HG03097 (cell line): ENCODE measurements at regions not wholly inside any gene's neighbourhood (a gene's known extent, or its start where the extent isn't known, plus 50 kb on each side); places are given as distances from the start of the nearest gene placed in this dataset.
"Not testable (repeated sequence)": the region's sequence is repeated elsewhere in the genome, so short reads cannot be mapped to it uniquely, and the experiment has no call there.

Experiments
- ATAC-seq: cut with Tn5 transposase; IDR thresholded peaks from one replicate; pipeline ENCODE4 v1.9.1; 2021; ENCODE audit not compliant: unreplicated experiment, low FRiP score

GRCh38 chr3:158882445-158882844 is 80.6 kb downstream of the MFSD1 start:
- no peak for ATAC-seq

DNA sequence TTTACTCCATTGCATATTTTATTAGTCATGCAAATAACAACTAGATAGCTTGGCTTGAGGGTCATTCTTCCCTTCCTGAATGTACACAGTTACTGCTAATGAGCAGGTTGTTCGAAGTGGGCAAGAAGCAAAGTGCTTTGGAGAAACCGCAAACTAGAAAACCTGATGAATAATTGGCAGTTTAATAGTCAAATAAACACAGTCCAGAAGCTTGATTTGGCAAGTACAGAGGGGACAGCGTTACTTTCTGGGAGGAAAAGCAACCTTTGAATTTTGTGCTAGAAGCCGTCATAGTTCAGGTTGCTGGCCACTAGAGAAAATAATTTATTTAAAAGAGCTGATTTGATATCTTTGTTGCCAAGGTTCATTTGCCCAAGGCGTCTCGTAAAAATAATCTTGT is 94.9 kb downstream of the MFSD1 start:
- ATAC-seq: no peak

DNA sequence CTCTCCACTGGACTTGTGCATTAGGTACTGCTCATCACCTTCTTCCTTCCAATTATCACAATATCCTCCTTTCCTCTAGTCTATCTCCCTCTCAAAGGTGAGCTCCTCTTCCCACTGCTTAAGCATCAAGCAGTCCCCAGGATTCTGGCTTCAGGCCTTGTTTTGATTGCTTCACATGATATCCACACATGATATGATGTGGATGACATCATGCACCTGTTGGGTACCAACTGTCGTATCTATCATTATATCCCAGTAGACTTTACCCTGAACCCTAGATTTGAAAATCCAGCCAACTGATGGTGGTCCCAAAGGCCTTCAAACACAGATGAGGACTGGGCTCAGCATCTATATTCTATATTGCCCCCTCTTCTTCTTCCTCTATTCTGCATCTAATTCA is 104.9 kb downstream of the MFSD1 start:
- no peak for ATAC-seq

DNA sequence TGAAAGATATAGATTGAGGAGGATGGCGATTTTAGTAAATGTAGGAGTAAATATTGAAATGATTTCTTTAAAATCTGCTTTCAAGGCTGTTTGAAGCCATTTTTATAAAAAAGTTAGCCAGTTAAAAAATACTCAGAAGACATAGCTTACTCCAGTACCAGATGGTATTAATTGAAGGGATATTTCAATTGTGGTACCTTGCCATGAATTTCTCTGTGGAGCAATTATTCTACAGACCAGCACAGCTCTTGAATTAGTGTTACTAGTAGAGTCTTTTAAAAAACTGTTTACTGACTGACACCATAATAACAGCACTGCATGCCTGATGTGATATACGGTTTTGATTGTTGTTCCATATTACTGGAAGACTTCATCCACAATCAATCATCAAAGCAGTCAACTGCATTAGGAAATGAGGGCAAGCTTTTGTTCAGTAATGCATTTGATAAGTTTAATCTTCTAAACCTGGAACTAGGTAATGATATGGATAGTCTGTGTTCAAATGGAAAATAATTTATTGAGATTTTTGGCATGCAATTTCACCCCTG is 106.4 kb downstream of the MFSD1 start:
- ATAC-seq: no peak

DNA sequence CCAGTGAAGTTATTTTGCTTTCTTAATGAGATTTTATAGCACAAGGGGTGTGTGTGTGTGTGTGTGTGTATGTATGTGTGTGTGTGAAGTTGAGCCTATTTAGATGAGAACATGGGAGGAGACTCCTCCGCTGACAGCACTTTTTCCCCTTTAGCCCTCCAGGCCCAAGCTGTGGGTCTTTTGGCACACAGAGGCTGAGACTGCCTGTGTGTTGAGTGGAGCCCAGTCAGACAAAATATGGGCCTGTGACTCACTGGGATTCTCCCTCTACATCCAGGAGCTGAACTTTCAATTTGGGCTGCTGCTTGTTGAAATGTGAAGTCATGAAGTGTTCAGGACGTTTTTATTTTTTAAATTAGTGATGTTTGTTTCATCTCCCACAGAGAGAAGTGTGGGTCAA is 108.0 kb downstream of the MFSD1 start:
- no peak for ATAC-seq

DNA sequence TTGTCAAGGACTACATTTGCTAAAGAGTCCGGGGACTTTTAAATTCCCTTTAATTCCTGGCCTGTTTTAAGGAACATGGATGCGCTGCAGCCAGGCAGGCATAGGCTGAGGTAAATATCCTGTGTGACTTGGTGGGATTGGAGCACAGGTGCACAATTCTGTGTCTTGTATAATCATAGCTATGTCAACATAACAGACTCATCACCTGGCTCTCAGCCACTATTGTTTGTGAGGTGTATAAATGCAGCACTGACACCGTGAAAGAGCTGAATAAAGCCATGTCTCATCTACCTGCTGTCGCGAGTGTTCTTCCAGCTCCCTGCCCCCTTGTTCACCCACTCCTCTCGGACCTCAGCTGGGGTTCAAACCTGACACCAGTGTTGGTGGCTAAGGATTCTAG is 109.7 kb downstream of the MFSD1 start:
- ATAC-seq: no peak

- no peak for ATAC-seq
Measured at GRCh38 chr3:158912188-158912587, 110.3 kb downstream of the MFSD1 start.

DNA sequence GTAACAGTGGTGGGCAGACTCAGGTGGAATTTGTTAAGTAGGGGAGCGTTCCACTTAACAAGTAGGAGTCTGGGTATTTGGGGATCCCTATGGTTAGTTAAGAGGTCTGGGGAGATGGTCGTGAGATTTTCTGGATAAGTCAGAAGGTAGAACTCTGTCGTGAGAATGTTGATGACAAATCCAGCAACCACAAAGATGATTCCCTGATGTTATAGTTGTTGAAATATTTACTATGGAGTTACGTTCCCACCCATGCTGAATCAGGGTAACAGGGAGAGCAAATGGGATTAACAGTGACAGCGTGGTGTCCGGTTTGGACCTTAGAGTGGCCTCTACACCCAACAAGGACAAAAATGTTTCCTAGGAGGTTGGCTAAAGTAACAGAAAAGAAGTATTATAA is 110.8 kb downstream of the MFSD1 start:
- no peak for ATAC-seq

- ATAC-seq: no peak
Measured at GRCh38 chr3:158916111-158916510, 114.3 kb downstream of the MFSD1 start.

DNA sequence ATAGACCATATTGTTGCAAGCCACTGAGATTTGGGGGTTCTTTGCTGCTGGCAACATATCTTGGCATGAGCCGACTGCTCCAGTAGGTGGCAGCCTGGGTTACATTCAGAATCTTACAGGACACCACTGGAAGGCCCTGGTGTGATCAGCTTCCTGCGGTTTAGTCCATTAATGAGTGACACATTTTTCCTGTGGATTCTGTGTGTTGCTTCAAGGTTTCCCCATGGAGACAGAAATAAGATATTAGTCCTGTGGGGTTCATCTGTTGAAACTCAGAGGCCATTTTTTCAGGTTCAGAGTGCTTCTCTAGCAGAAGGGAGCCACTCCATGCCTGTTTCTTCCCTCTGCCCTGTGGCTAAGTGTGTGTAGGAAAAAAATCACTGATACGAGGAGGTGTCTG is 116.2 kb downstream of the MFSD1 start:
- peak; percentile 82 for ATAC-seq

DNA sequence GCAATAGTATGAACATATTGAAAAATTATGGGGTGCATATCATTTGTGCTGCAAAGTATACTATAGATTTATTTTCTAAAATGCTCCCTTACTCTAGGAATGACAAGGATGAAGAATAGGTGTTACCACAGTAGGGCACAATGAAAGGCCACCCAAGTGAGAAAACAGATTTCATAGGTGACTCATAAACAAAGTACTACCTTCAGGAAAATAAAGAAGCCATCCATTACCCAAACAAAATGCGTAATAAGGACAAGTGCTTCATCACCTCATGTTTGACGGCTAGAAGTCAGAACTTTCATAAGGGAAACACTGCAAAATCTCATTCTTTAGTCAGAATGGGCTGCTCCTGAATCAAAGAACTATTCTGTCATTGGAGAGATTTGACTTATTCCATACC is 116.6 kb downstream of the MFSD1 start:
- no peak for ATAC-seq

DNA sequence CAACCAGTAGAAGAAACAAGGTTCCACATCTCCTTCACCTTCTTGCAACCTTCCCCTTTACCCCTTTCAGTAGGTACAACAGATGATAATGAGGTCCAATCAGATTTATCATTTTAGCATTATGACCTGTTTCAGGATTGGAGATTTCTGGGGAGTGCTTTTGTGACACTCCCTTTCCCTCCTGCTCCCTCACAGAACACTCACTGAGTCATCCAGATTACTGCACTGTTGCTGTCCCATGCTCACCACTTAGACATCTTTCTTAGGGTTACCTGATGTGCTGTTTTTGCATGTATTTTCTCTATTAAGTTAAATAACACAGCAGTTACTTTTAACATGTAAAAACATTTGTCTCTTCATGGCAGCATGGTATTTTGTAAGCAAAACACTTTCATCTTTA is 118.5 kb downstream of the MFSD1 start:
- no peak for ATAC-seq

DNA sequence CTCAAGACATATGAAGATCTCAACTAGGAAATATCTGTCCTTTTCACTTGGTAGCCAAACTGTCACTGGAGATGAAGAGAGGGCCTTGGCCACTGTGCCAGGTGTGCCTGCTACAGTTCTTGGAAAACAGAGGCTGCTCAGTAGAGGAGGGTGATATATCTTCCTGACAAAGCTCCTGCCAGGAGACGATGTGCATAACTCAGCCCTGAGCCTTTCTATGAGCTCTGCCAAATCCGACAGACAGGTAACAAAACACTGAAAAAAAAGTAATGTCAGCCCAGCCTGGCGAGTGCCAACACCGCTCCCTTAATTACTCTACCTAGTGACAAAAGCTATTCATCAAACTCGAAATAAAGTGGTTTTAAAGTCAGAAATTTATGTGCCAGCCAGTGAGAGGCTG is 123.2 kb downstream of the MFSD1 start:
- no peak for ATAC-seq

DNA sequence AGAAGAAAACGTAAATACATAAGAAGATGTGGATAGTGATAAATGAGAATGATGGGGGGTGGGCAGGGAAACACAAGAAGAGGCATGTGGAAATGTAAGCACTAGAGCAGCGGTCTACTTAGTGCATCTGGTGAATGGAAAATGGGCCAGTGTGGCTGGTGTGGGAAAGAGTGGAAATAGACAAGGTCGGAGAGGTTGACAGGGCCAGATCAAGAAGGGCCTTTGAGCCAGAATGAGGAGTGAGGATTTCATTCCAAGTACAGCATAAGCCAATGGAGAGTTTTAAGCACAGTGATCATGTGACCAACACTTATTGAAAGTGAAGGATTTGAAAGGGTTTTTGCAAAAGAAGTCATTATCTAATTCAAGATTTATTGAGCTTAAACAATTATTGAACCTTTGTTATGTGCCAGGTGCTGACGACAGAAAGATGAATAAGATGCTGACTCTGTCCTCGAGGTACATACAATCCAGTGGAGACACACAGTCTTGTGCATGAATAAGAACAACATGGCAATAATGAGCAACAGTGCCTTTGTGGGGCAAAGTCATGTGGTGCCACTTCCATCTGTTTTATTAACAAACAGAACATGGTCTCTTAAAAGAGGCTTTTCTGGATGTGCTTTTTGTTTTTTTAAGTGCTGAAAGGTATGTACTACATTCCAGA is 124.1 kb downstream of the MFSD1 start:
- ATAC-seq: no peak

DNA sequence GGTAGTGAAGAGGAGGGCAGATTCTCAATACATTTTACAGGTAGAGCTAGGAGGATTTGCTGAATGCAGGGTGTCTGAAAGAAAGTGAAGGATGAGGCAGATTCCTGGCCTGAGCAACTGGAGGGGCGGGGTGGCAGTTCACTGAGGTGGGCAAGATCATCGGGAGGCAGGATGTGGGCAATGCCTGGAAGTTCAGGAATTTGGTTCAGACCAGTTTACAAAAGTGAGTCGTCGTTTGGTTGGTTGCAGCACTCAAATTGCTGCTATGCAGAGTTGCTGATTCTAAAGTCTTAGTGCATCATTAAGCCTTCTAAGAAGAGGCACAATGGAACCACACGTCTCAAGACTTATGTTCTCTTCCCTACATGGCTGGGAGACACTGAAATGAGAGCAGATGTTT is 134.0 kb downstream of the MFSD1 start:
- no peak for ATAC-seq

DNA sequence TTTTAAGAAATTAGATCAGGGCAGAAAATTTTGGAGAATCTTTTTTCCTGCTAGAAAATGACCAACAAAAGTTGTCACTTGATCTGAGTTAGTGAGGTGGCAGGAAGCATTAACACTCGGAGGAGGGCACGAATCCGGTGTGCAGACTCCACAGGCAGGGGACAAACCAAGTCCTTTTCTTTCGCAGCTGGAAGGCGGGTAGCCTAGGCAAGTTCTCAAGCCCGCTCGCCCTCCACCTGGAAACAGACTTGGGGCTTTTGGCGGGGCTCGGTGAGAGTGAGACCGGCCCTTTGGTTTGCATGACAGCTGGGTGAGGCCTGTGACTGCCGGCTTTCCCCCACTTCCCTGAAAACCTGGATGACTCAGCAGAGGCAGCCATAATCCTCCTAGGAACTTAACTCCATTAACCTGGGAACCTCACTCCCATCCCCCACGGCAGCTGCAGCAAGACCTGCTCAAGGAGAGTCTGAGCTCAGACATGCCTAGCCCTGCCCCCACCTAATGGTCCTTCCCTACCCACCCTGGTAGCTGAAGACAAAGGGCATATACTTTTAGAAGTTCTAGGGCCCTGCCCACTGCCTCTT is 134.8 kb downstream of the MFSD1 start:
- no peak for ATAC-seq

DNA sequence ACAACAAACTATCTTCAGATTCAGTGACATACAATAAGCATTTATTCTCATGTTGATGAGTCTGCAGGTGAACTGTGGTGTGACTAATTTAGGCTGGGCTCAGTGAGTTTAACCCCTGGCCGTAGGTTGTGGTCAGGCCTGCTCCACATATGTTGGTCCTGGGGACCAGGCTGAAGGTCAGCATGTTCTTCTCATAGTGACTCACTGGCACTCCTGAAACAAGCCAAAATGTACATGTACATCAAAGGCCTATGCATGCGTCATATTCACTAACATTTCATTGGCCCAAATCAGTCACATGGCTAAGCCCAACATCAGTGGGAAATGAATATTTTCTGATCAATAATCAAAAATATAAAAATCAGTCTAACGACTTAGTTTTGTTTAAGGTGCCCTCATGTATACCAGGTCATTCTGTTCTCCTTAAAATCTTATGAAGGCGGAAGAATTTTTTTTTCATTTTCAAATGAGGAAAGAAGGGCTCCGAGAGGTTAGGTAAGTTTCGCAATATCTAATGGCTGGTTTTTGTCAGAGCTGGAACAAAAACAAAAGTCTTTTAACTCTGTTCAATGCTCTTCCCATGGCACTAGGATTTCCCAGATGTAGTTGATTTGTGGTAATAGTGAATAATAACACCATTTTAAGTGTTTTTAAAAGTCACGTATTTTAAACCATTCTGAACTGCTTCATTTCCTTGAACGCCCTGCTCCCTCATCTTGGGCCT is 148.5 kb downstream of the MFSD1 start:
- ATAC-seq: no peak

DNA sequence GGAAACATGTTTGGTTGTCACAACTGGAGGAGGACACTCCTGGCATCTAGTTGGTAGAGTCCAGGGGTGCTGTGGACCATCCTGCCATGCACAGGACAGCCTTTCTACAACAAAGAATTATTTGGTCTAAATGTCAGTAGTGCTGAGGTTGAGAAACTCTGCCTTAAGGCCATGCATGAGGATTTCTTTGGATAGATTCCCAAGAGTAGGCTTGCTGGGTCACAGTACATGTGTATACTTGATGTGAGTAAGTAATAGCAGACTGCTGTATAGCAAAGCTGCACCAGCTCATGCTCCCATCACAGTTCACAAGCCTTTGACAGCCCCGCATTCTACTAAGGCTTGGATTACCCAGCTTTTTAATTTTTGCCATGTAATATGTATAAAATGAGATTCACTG is 151.3 kb downstream of the MFSD1 start:
- ATAC-seq: no peak

DNA sequence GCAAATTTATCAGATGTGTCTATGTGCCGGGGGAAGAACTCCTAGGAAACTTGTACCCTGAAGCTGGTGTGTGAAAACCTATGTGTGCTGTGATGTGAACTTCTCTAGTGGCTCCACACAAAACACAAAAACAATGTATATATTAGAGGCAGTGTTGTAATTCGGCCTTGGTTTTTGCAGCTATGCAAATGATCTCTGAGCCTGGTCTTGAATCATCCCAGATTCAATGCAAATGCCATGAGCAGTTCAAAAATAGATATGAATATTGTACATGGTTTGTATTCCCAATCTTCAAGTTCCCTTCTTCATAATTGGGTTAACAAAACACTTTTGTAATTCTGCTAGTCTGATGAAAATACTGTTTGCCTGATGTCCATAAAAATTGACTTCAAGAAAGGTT is 152.6 kb downstream of the MFSD1 start:
- no peak for ATAC-seq

DNA sequence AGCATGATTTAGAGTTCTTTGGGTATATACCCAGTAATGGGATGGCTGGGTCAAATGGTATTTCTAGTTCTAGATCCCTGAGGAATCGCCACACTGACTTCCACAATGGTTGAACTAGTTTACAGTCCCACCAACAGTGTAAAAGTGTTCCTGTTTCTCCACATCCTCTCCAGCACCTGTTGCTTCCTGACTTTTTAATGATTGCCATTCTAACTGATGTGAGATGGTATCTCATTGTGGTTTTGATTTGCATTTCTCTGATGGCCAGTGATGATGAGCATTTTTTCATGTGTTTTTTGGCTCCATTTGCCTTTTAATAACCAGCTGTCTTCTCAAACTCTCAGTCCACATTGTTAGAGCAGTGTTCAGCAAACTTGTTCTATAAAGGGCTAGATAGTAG is 155.9 kb downstream of the MFSD1 start:
- ATAC-seq: not testable (repeated sequence)

GRCh38 chr3:158958873-158959272 is 157.0 kb downstream of the MFSD1 start:
- no peak for ATAC-seq

DNA sequence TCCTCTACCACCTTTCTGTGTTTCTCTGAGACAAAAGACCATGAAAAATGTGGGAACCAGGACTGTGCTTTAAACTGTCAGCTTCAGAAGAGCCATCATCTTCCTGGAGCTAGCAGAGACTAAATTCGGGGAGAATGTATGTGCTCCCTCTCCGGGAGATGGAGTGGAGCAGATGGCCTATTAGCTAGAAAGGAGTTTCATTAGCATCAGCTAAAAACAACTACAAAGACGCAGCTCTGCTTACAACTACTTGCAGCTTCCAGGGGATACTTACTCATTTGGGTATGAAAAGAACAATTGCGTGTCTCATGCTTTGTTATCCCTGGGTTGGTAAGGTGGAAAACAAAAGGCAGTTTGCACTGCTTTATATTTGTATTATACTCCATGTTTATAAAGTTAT is 159.6 kb downstream of the MFSD1 start:
- ATAC-seq: no peak
